ENCODE measurements at regions not wholly inside any gene's neighbourhood (a gene's known extent, or its start where the extent isn't known, plus 50 kb on each side); places are given as distances from the start of the nearest gene placed in this dataset.

DNA sequence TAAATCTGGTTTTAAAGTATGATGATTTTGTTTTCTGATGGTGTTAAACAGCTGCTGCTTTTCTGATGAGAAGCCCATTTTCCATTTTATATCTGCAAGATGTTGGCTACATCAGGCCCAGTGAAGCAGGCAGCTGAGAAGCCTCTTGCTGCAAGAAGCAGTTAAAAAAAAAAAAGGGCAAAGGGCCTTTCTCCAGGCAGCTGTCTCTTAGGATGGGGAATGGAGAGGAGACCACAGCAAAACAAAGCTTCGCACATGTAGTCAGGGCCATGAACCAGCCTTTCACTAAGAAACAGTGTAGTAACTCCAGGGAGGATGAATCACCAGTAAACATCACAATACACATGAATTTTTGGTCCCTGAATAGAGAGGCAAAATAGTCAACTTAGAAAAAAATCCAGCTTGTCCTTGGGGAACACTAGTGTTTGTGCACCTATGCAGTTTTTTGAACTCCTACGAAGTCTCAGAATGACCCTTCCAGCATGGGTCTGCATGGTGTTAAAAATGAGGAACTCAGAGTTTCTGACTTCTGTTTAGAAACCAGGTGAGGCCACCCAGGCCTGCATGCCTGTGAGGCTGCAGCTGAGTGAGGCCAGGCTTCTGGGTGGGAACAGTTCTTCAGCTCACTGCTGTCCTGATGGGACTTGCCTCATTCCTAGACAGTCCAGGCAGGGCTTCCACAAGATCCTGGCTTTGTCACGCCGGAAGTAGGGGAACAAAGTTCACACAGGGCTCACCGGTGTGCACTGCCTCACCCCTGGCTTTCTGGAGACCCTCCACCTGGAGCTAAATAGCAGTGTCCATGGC, 518.7 kb downstream of the MCTP2 start:
- TF ChIP-seq EP300 (IDR thresholded peaks at IDR 0.05; ENCODE audit: borderline replicate concordance in 1 of 2, low read depth in 1 of 2, low read length in 1 of 2) (no peak), POLR2AphosphoS5 (IDR thresholded peaks at IDR 0.05; ENCODE audit: low read depth, low read length) (no peak), RFX5 (IDR thresholded peaks at IDR 0.05; ENCODE audit: low read length) (no peak)
- TF ChIP-seq, protein P1, sequence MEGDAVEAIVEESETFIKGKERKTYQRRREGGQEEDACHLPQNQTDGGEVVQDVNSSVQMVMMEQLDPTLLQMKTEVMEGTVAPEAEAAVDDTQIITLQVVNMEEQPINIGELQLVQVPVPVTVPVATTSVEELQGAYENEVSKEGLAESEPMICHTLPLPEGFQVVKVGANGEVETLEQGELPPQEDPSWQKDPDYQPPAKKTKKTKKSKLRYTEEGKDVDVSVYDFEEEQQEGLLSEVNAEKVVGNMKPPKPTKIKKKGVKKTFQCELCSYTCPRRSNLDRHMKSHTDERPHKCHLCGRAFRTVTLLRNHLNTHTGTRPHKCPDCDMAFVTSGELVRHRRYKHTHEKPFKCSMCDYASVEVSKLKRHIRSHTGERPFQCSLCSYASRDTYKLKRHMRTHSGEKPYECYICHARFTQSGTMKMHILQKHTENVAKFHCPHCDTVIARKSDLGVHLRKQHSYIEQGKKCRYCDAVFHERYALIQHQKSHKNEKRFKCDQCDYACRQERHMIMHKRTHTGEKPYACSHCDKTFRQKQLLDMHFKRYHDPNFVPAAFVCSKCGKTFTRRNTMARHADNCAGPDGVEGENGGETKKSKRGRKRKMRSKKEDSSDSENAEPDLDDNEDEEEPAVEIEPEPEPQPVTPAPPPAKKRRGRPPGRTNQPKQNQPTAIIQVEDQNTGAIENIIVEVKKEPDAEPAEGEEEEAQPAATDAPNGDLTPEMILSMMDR (IDR thresholded peaks at IDR 0.05) = no peak
